Midbrain (tissue), 1 donor: ENCODE measurements at regions not wholly inside any gene's neighbourhood (a gene's known extent, or its start where the extent isn't known, plus 50 kb on each side); places are given as distances from the start of the nearest gene placed in this dataset.
A peak's percentile ranks its signal among the peaks of the same experiment; 100 is the strongest.
"Not testable (repeated sequence)": the region's sequence is repeated elsewhere in the genome, so short reads cannot be mapped to it uniquely, and the experiment has no call there.

Experiments
- DNase-seq: peaks from one replicate; lab custom pipeline; 2025; lab: John Stamatoyannopoulos, UW

DNA sequence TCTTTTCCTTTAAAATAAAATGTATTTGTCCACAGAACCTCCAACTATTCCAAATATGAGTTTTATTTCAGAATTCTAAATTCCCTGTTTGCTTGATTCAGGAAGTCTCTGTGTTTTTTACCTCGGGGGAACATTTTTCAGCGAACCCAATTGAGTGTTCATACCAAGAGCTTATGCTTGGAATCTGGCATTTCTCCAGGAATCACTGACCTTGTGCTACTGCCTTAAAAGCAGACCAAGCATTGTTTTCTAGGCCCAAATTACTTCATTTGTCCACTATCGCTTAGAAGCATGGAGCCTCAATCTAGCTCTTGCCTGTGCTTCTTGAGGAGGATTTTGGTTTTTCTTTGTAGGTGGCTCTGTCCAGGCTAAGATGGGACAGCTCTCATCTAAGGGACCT is 59.4 kb downstream of the EBLN1 start:
- DNase-seq: no peak

GRCh38 chr10:22156750-22157149 is 61.1 kb downstream of the EBLN1 start:
- no peak for DNase-seq

DNA sequence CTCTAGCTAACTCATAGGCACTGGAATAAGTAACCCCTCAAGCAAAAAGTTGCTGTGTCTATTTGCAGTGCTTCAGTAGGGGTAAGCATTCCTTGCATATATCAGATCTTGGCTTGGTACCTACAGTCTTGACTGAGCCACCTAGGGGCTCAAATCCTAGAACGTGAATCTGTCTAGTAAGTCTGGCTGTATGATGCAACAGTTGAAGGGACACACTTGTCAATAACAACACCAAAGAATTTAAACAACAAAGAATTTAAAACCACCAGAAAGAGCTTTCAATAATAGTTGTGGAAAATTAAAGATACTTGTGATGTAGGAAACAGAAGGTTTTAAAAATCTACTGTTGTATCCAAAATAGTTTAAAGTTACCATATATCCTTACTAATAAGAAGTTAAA is 65.4 kb downstream of the EBLN1 start:
- DNase-seq: no peak

DNA sequence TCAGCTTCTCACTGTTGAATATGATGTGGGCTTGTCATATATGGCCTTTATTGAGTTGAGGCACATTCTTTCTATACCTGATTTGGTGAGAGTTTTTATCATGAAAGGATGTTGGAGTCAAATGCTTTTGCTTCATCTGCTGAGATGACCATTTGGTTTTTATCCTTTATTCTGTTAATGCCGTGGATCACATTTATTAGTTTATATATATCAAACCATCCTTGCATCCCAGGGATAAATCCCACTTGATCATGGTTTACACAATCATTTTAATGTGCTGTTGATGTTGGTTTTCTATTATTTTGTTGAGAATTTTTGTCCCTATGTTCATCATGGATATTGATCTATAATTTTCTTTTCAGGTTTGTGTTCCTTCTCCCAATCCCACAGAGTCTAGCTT is 67.0 kb downstream of the EBLN1 start:
- DNase-seq: no peak

- DNase-seq: no peak
Measured at GRCh38 chr10:22148961-22149360, 68.9 kb downstream of the EBLN1 start.

- not testable (repeated sequence) for DNase-seq
Measured at GRCh38 chr10:22145873-22146272, 71.9 kb downstream of the EBLN1 start.

DNA sequence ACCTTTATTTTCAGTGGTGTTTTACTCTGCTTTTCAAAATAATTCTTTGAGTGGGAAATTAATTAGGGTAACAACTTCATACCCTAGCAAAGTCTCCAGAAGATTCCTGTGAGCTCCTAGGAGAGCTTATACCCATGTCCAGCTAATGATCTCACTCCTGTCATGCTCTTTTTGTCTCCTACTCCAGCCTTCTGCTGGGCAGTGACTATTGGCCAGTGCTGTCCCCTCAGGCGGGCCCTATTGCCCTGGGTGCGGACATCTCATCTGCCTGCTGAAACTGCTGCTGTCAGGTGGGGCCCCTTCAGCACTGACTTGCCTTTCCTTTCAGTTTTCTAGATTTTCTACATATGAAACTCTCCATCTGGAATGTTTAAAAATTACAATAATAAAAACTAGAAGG is 80.3 kb downstream of the EBLN1 start:
- DNase-seq: no peak

DNA sequence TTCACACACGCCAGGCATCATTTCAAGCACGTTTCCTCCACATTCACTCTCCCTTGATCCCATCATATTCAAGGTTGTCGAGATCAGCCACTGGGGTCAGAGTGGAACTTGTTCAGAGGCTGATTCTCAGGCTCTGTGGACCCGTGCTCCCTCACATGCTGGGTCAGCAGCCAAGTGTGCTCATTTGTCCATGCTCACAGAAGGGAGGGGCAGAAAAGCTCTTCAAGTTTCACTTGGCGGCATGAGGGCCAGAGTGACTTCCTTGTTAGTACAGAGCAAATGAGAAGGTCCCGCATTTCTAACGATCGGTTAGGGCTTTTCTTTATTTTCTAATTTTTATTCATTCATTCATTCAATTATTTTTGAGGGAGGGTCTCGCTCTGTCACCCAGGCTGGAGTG is 82.2 kb downstream of the EBLN1 start:
- DNase-seq: no peak

DNA sequence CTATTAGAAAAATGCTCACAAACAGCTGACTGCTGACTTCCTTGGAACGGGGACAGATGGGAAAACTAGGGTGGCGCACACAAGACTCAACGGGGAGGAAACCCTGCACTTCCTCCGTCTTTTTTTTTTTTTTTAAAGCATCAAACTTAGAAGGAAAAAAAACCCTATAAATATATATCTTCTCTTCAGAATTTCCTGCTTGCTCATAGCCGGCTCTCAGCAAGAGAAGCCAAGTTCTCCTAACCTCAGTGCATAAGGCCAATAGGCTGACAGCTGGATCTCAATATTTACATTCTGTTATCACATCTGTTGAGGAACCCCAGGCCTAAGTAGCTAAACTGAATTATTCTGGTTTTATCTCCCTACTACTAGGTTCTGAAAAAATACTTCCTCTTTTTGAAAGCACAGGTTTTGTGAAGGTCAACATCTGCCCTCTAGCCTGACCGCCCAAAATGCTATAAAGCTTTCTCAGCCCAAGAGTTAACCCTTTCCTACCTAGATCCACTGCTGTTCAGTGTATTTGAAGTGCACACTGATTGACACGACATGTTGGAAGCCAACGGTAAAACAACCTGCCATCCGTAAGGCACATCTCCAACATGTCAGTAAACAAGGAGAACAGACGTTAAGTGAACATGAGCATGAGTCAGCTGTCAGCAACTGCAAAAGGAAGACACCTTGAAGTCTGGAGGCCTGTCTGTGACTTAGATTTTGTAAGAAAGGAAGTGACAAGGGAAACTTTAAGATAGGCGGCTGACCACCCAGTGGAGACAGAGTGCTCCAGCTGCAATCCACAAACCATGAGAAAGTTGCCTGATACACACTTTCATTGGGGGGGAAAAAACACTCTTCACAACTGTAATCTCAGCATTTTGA is 83.8 kb downstream of the EBLN1 start:
- no peak for DNase-seq

- not testable (repeated sequence) for DNase-seq
Measured at GRCh38 chr10:22130824-22131223, 87.0 kb downstream of the EBLN1 start.

DNA sequence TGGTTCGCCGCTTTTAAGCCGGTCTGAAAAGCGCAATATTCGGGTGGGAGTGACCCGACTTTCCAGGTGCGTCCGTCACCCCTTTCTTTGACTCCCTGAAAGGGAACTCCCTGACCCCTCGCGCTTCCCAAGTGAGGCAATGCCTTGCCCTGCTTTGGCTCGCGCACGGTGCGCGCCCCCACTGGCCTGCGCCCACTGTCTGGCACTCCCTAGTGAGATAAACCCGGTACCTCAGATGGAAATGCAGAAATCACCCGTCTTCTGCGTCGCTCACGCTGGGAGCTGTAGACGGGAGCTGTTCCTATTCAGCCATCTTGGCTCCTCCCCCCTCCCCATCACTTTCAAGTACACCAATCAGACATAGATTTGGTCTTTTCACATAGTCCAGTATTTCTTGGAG is 88.2 kb downstream of the EBLN1 start:
- DNase-seq: not testable (repeated sequence)

- DNase-seq: not testable (repeated sequence)
Measured at GRCh38 chr10:22121181-22121580, 96.6 kb downstream of the EBLN1 start.

GRCh38 chr10:22120072-22120471 is 97.7 kb downstream of the EBLN1 start:
- not testable (repeated sequence) for DNase-seq

- DNase-seq: not testable (repeated sequence)
Measured at GRCh38 chr10:22119575-22119974, 98.2 kb downstream of the EBLN1 start.

- no peak for DNase-seq
Measured at GRCh38 chr10:22111705-22112104, 106.1 kb downstream of the EBLN1 start.

GRCh38 chr10:22111260-22111659 is 106.6 kb downstream of the EBLN1 start:
- no peak for DNase-seq

GRCh38 chr10:22110761-22111160 is 107.1 kb downstream of the EBLN1 start:
- DNase-seq: no peak

DNA sequence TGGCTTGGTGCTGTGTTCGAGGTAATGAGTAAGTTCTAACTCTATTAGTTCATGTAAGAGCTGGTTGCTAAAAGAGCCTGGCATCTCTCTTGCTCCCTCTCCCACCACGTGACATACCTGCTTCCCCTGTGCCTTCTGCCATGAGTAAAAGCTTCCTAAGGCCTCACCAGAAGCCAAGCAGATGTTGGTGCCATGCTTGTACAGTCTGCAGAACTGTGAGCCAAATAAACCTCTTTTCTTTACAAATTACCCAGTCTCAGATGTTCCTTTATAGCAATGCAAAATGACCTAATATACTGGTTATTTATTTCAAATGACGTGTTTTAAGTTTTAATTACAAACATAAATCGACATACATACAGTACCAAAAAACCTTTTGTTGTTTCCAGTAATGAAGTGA is 101.7 kb upstream of the DNAJC1 start:
- DNase-seq: no peak

GRCh38 chr10:22103701-22104470 is 100.4 kb upstream of the DNAJC1 start:
- no peak for DNase-seq

GRCh38 chr10:22097696-22098095 is 94.2 kb upstream of the DNAJC1 start:
- DNase-seq: no peak

DNA sequence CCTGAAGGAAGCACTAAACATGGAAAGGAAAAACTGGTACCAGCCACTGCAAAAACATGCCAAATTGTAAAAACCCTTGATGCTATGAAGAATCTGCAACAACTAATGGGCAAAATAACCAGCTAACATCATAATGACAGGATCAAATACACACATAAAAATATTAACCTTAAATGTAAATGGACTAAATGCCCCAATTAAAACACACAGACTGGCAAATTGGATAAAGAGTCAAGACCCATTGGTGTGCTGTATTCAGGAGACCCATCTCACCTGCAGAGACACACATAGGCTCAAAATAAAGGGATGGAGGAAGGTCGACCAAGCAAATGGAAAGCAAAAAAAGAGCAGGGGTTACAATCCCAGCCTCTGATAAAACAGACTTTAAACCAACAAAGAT is 87.7 kb upstream of the DNAJC1 start:
- DNase-seq: not testable (repeated sequence)

DNA sequence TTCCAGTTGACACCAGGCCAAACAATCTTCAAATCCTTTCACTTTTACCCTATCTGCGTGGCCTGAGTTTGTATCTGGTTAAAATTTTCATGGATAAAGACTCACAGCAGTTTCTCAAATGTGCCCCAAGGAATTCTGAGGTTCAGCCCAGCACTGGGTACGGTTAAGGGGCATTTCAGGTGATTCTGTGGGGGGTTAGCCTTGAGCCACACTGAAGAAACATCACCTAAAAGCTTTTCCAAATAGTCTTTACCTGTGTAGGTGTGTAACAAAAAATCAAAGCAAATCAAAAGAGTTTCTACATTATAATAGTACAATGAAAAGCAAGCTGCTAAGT is 83.8 kb upstream of the DNAJC1 start:
- DNase-seq: no peak

GRCh38 chr10:22086730-22087401 is 83.3 kb upstream of the DNAJC1 start:
- peak; percentile 67 for DNase-seq
